Mesendoderm (in vitro differentiated cells): ENCODE measurements at regions not wholly inside any gene's neighbourhood (a gene's known extent, or its start where the extent isn't known, plus 50 kb on each side); places are given as distances from the start of the nearest gene placed in this dataset.

ENCODE experiments used
- DNase-seq: peaks from one replicate; pipeline ENCODE4 v3.0.0; 2013
- H2AK5ac ChIP-seq: 2 replicates; pipeline ENCODE4 v1.6.1; 2013; ENCODE audit warnings: low read length, inconsistent platforms
- H2BK120ac ChIP-seq: 2 replicates; pipeline ENCODE4 v1.6.1; 2013; ENCODE audit warnings: low read depth, mild to moderate bottlenecking, low read length, moderate library complexity, mixed read lengths
- H2BK15ac ChIP-seq: replicated peaks from 2 replicates; pipeline ENCODE4 v1.6.1; 2013; ENCODE audit warnings: low read depth, mild to moderate bottlenecking, moderate library complexity
- H2BK5ac ChIP-seq: 2 replicates; pipeline ENCODE4 v1.6.1; 2013; ENCODE audit warnings: low read length, inconsistent platforms
- H3K18ac ChIP-seq: 2 replicates; pipeline ENCODE4 v1.6.1; 2013; ENCODE audit warnings: mild to moderate bottlenecking, low read length, mixed read lengths
- H3K23ac ChIP-seq: one replicate; pipeline ENCODE4 v1.6.1; 2013; ENCODE audit warnings: low read length
- H3K27ac ChIP-seq: 2 replicates; pipeline ENCODE4 v1.5.1; 2013; ENCODE audit warnings: low read depth, mild to moderate bottlenecking, inconsistent platforms, low read length, moderate library complexity
- H3K27me3 ChIP-seq: 2 replicates; pipeline ENCODE4 v1.6.1; 2013; ENCODE audit warnings: low read length, control low read depth, mild to moderate bottlenecking, inconsistent platforms; ENCODE audit not compliant: insufficient read depth, poor library complexity
- H3K36me3 ChIP-seq: 2 replicates; pipeline ENCODE4 v1.6.1; 2013; ENCODE audit warnings: low read length, inconsistent platforms; ENCODE audit not compliant: control insufficient read depth, insufficient read depth
- H3K4ac ChIP-seq: one replicate; pipeline ENCODE4 v1.6.1; 2013; ENCODE audit warnings: low read depth, mild to moderate bottlenecking, low read length, moderate library complexity
- H3K4me1 ChIP-seq: 2 replicates; pipeline ENCODE4 v1.6.1; 2013; ENCODE audit warnings: low read depth, low read length, inconsistent platforms; ENCODE audit not compliant: control insufficient read depth
- H3K4me2 ChIP-seq: 2 replicates; pipeline ENCODE4 v1.6.1; 2013; ENCODE audit warnings: low read length
- H3K4me3 ChIP-seq: 2 replicates; pipeline ENCODE4 v1.5.1; 2013; ENCODE audit warnings: mild to moderate bottlenecking, low read length
- H3K56ac ChIP-seq: one replicate; pipeline ENCODE4 v1.6.1; 2013; ENCODE audit warnings: low read length
- H3K79me1 ChIP-seq: 2 replicates; pipeline ENCODE4 v1.6.1; 2013; ENCODE audit warnings: low read length, inconsistent platforms
- H3K79me2 ChIP-seq: 2 replicates; pipeline ENCODE4 v1.6.1; 2013; ENCODE audit warnings: mild to moderate bottlenecking, low read length; ENCODE audit not compliant: control insufficient read depth, insufficient read depth
- H3K9ac ChIP-seq: 2 replicates; pipeline ENCODE4 v1.6.1; 2013; ENCODE audit warnings: low read length, inconsistent platforms
- H4K5ac ChIP-seq: one replicate; pipeline ENCODE4 v1.6.1; 2013; ENCODE audit warnings: low read length
- H4K8ac ChIP-seq: one replicate; pipeline ENCODE4 v1.6.1; 2013; ENCODE audit warnings: low read depth, mild to moderate bottlenecking, control low read depth, low read length, moderate library complexity
- WGBS: extraction: QIAGEN DNeasy Blood & Tissue Kit; methylation state at CpG from one replicate; pipeline ENCODE4 v1.1.7; 2013; ENCODE audit warnings: low lambda C conversion rate, missing lambda C conversion rate; ENCODE audit not compliant: insufficient coverage; ENCODE audit errors: extremely low coverage; 5-methylcytosine and 5-hydroxymethylcytosine counted together

GRCh38 chr13:58083064-58083463 lies 451.5 kb downstream of the PCDH17 start:
- no peak overlapping the region for H4K5ac ChIP-seq
- H4K8ac ChIP-seq, result no peak overlapping the region
- no peak overlapping the region for H3K4ac ChIP-seq
- H3K27me3 ChIP-seq, result no peaks in the 10 kb centered on the region
- H3K79me2 ChIP-seq, result no peaks in the 10 kb centered on the region
- H2BK5ac ChIP-seq, result no peak overlapping the region
- no peak overlapping the region for H2AK5ac ChIP-seq
- H3K56ac ChIP-seq, result no peak overlapping the region
- no peak overlapping the region for H3K23ac ChIP-seq
- H3K4me3 ChIP-seq, result no peak overlapping the region
- no peaks in the 10 kb centered on the region for H3K36me3 ChIP-seq
- no peak overlapping the region for H3K18ac ChIP-seq
- no peaks in the 10 kb centered on the region for H3K4me1 ChIP-seq
- no peak overlapping the region for H3K4me2 ChIP-seq
- H2BK15ac ChIP-seq, result no peak overlapping the region
- H3K9ac ChIP-seq, result no peak overlapping the region
- no peak overlapping the region for H3K27ac ChIP-seq
- no peaks in the 10 kb centered on the region for H3K79me1 ChIP-seq
- DNase-seq, result no peak
- no CpG with 5 or more reads among the region's 4 CpGs for WGBS
- H2BK120ac ChIP-seq, result no peak overlapping the region

- Histone ChIP-seq H2BK5ac (no peak overlapping the region), H3K4me3 (no peak overlapping the region)
Measured at GRCh38 chr13:58085274-58085673, 453.7 kb downstream of the PCDH17 start.

GRCh38 chr13:58085819-58086218 lies 454.3 kb downstream of the PCDH17 start:
- no peaks in the 10 kb centered on the region for H3K4me1 ChIP-seq
- no peak overlapping the region for H3K27ac ChIP-seq
- no peak overlapping the region for H3K4me3 ChIP-seq
- no peak overlapping the region for H3K4ac ChIP-seq
- H3K79me1 ChIP-seq, result no peaks in the 10 kb centered on the region
- H3K56ac ChIP-seq, result no peak overlapping the region
- H3K9ac ChIP-seq, result no peak overlapping the region
- no peaks in the 10 kb centered on the region for H3K27me3 ChIP-seq
- H2BK15ac ChIP-seq, result no peak overlapping the region
- H3K4me2 ChIP-seq, result no peak overlapping the region
- H4K5ac ChIP-seq, result no peak overlapping the region
- no peak overlapping the region for H2AK5ac ChIP-seq
- H3K79me2 ChIP-seq, result no peaks in the 10 kb centered on the region
- H2BK120ac ChIP-seq, result no peak overlapping the region
- no peak overlapping the region for H2BK5ac ChIP-seq
- no peaks in the 10 kb centered on the region for H3K36me3 ChIP-seq
- DNase-seq, result no peak
- no CpG with 5 or more reads among the region's 3 CpGs for WGBS
- no peak overlapping the region for H4K8ac ChIP-seq
- no peak overlapping the region for H3K23ac ChIP-seq
- no peak overlapping the region for H3K18ac ChIP-seq

More at GRCh38 chr13:58085274-58085673, 453.7 kb downstream of the PCDH17 start:
- Histone ChIP-seq H3K4me2 (no peak overlapping the region), H2AK5ac (no peak overlapping the region), H3K79me2 (no peaks in the 10 kb centered on the region), H3K4me1 (no peaks in the 10 kb centered on the region), H3K4ac (no peak overlapping the region), H2BK120ac (no peak overlapping the region), H4K5ac (no peak overlapping the region), H3K27ac (no peak overlapping the region), H4K8ac (no peak overlapping the region), H3K27me3 (no peaks in the 10 kb centered on the region), H3K18ac (no peak overlapping the region), H3K79me1 (no peaks in the 10 kb centered on the region), H3K56ac (no peak overlapping the region), H3K9ac (no peak overlapping the region), H3K23ac (no peak overlapping the region), H2BK15ac (no peak overlapping the region), H3K36me3 (no peaks in the 10 kb centered on the region)
- no peak for DNase-seq
- WGBS, result no CpG with 5 or more reads among the region's 2 CpGs

GRCh38 chr13:58087566-58087965 lies 456.0 kb downstream of the PCDH17 start:
- Histone ChIP-seq H2AK5ac (no peak overlapping the region), H3K79me2 (no peaks in the 10 kb centered on the region), H3K9ac (no peak overlapping the region), H3K4me3 (no peak overlapping the region), H2BK15ac (no peak overlapping the region), H3K27ac (no peak overlapping the region), H3K4me2 (no peak overlapping the region), H3K23ac (no peak overlapping the region), H4K5ac (no peak overlapping the region), H4K8ac (no peak overlapping the region), H3K4ac (no peak overlapping the region), H2BK120ac (no peak overlapping the region), H3K36me3 (no peaks in the 10 kb centered on the region), H3K56ac (no peak overlapping the region), H3K79me1 (no peaks in the 10 kb centered on the region), H3K4me1 (no peaks in the 10 kb centered on the region), H2BK5ac (no peak overlapping the region), H3K27me3 (no peaks in the 10 kb centered on the region), H3K18ac (no peak overlapping the region)
- DNase-seq, result peak; percentile 8

GRCh38 chr13:58093394-58093793 lies 461.9 kb downstream of the PCDH17 start:
- Histone ChIP-seq H3K18ac (no peak overlapping the region), H3K4ac (no peak overlapping the region), H3K4me3 (no peak overlapping the region), H2AK5ac (no peak overlapping the region), H2BK5ac (no peak overlapping the region), H3K79me2 (no peaks in the 10 kb centered on the region), H3K27ac (no peak overlapping the region), H3K27me3 (no peaks in the 10 kb centered on the region), H3K23ac (no peak overlapping the region), H2BK15ac (no peak overlapping the region), H4K8ac (no peak overlapping the region), H4K5ac (no peak overlapping the region), H3K56ac (no peak overlapping the region), H3K9ac (no peak overlapping the region), H3K4me1 (no peaks in the 10 kb centered on the region), H2BK120ac (no peak overlapping the region), H3K36me3 (no peaks in the 10 kb centered on the region), H3K79me1 (no peaks in the 10 kb centered on the region), H3K4me2 (no peak overlapping the region)
- no peak for DNase-seq

- no peak overlapping the region for H4K8ac ChIP-seq
- no peaks in the 10 kb centered on the region for H3K36me3 ChIP-seq
- no peak overlapping the region for H4K5ac ChIP-seq
- no peaks in the 10 kb centered on the region for H3K79me1 ChIP-seq
- no peak overlapping the region for H3K4me2 ChIP-seq
- H3K4ac ChIP-seq, result no peak overlapping the region
- no peak overlapping the region for H2BK120ac ChIP-seq
- H2BK15ac ChIP-seq, result no peak overlapping the region
- no CpG with 5 or more reads among the region's 1 CpG for WGBS
- H3K9ac ChIP-seq, result no peak overlapping the region
- H3K4me3 ChIP-seq, result no peak overlapping the region
- no peak overlapping the region for H3K23ac ChIP-seq
- H3K18ac ChIP-seq, result no peak overlapping the region
- H3K79me2 ChIP-seq, result no peaks in the 10 kb centered on the region
- no peaks in the 10 kb centered on the region for H3K27me3 ChIP-seq
- no peak overlapping the region for H2AK5ac ChIP-seq
- H2BK5ac ChIP-seq, result no peak overlapping the region
- H3K4me1 ChIP-seq, result no peaks in the 10 kb centered on the region
- no peak overlapping the region for H3K56ac ChIP-seq
- H3K27ac ChIP-seq, result no peak overlapping the region
- no peak for DNase-seq
Measured at GRCh38 chr13:58097831-58098230, 466.3 kb downstream of the PCDH17 start.
